Superior temporal gyrus (tissue), 1 donor: ENCODE measurements at regions not wholly inside any gene's neighbourhood (a gene's known extent, or its start where the extent isn't known, plus 50 kb on each side); places are given as distances from the start of the nearest gene placed in this dataset.
"Not testable (repeated sequence)": the region's sequence is repeated elsewhere in the genome, so short reads cannot be mapped to it uniquely, and the experiment has no call there.

Experiments used
- DNase-seq: peaks from one replicate; pipeline ENCODE4 v3.0.0-alpha.2; 2016; ENCODE audit errors: extremely low spot score

GRCh38 chr15:23924686-23925085, 237.6 kb upstream of the NDN start:
- DNase-seq, result no peak

GRCh38 chr15:23954931-23955330, 267.8 kb upstream of the NDN start:
- DNase-seq, result no peak

- DNase-seq, result no peak
Measured at GRCh38 chr15:23983500-23984259, 296.6 kb upstream of the NDN start.

- DNase-seq, result no peak
Measured at GRCh38 chr15:23994273-23994672, 307.2 kb upstream of the NDN start.

- DNase-seq, result no peak
Measured at GRCh38 chr15:23998056-23998455, 311.0 kb upstream of the NDN start.

- no peak for DNase-seq
Measured at GRCh38 chr15:24008476-24008875, 321.4 kb upstream of the NDN start.

- no peak for DNase-seq
Measured at GRCh38 chr15:24017470-24017869, 330.4 kb upstream of the NDN start.

- no peak for DNase-seq
Measured at GRCh38 chr15:24039683-24040082, 352.6 kb upstream of the NDN start.

GRCh38 chr15:24054547-24055245, 367.6 kb upstream of the NDN start:
- no peak for DNase-seq

GRCh38 chr15:24067733-24068501, 380.8 kb upstream of the NDN start:
- no peak for DNase-seq

- no peak for DNase-seq
Measured at GRCh38 chr15:24075420-24076089, 388.4 kb upstream of the NDN start.

GRCh38 chr15:24076090-24076784, 389.1 kb upstream of the NDN start:
- DNase-seq, result no peak

- DNase-seq, result no peak
Measured at GRCh38 chr15:24078310-24079029, 391.4 kb upstream of the NDN start.

GRCh38 chr15:24088941-24089340, 401.8 kb upstream of the NDN start:
- not testable (repeated sequence) for DNase-seq

GRCh38 chr15:24101503-24101902, 414.4 kb upstream of the NDN start:
- DNase-seq, result not testable (repeated sequence)

GRCh38 chr15:24107524-24107923, 420.4 kb upstream of the NDN start:
- DNase-seq, result not testable (repeated sequence)

- DNase-seq, result not testable (repeated sequence)
Measured at GRCh38 chr15:24107948-24108347, 420.8 kb upstream of the NDN start.

GRCh38 chr15:24108349-24108748, 421.2 kb upstream of the NDN start:
- not testable (repeated sequence) for DNase-seq

GRCh38 chr15:24139622-24140021, 452.5 kb upstream of the NDN start:
- not testable (repeated sequence) for DNase-seq

GRCh38 chr15:24145070-24145469, 458.0 kb upstream of the NDN start:
- not testable (repeated sequence) for DNase-seq

GRCh38 chr15:24146251-24146650, 459.1 kb upstream of the NDN start:
- no peak for DNase-seq
